Prostate gland (tissue), 2 donors: ENCODE measurements at regions not wholly inside any gene's neighbourhood (a gene's known extent, or its start where the extent isn't known, plus 50 kb on each side); places are given as distances from the start of the nearest gene placed in this dataset.

Source experiments
- DNase-seq: peaks from one replicate; pipeline ENCODE4 v3.0.0-alpha.2; 2019; ENCODE audit warnings: low spot score
- H3K27ac ChIP-seq, 2 donors: fragments of 200-600 bp; sonication (generic); 2 replicates each; pipeline ENCODE4 v1.5.1; 2017 to 2019
- H3K27me3 ChIP-seq: fragments of 200-600 bp; sonication (generic); replicated peaks from 2 replicates; pipeline ENCODE4 v1.5.1; 2019; ENCODE audit not compliant: insufficient read depth
- H3K36me3 ChIP-seq, 2 donors: fragments of 200-600 bp; sonication (generic); 1 replicate in 1 of 2; 2 replicates in 1 of 2; pipeline versions ENCODE4 v1.5.1 to v1.8.1; 2017 to 2019
- H3K4me1 ChIP-seq: fragments of 200-600 bp; sonication (generic); replicated peaks from 2 replicates; pipeline ENCODE4 v1.5.1; 2019
- H3K4me3 ChIP-seq, 2 donors: fragments of 200-600 bp; sonication (generic); 2 replicates each; pipeline ENCODE4 v1.5.1; 2017 to 2019
- H3K9me3 ChIP-seq: fragments of 200-600 bp; sonication (generic); 2 replicates; pipeline ENCODE4 v1.5.1; 2017
- POLR2A ChIP-seq: fragments of 450-650 bp; IDR thresholded peaks from one replicate; pipeline ENCODE4 v1.6.1; 2016; ENCODE audit warnings: antibody characterized with exemption, mild to moderate bottlenecking
- POLR2AphosphoS5 ChIP-seq: sonication (generic); formaldehyde crosslinking; IDR thresholded peaks from one replicate; pipeline ENCODE4 v1.6.1; 2017; ENCODE audit warnings: antibody characterized with exemption
- WGBS: methylation state at CpG from one replicate; pipeline ENCODE4 v1.1.5; 2018; 5-methylcytosine and 5-hydroxymethylcytosine counted together
- intact Hi-C: fragments of 100-400 bp; cut with DNase I; formaldehyde crosslinking; loops from one replicate; pipeline ENCODE4 v1.14.2; 2022
- TF ChIP-seq, protein P1 (sequence below), 4 experiments: fragments of 200-600 bp in 2 of 4; fragments of 450-650 bp in 2 of 4; sonication (generic) in 2 of 4; IDR thresholded peaks; 1 replicate in 3 of 4; 2 replicates in 1 of 4; pipeline ENCODE4 v1.5.1; 2016 to 2019; ENCODE audit warnings: antibody characterized with exemption in 4 of 4, mild to moderate bottlenecking in 2 of 4, moderate library complexity in 2 of 4

DNA sequence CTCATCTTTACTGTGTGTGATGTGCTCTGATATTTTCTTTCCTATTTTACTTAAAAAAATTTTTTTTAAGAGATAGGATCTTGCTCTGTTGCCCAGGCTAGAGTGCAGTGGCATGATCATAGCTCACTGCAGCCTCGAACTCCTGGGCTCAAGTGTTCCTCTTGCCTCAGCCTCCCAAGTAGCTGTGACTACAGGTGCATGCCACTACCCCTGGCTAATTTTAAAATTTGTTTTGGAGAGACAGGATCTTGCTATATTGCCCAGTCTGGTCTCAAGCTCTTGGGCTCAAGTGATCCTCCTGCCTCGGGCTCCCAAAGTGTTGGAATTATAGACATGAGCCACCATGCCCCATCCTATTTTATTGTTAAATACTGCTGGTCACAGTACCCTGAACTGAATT lies 67.4 kb downstream of the FOXD2 start:
- Histone ChIP-seq H3K4me1 (no peaks in the 10 kb centered on the region), H3K27ac (no peak overlapping the region), H3K4me3 (no peak overlapping the region), H3K27me3 (no peaks in the 10 kb centered on the region), H3K36me3 (no peaks in the 10 kb centered on the region), H3K9me3 (no peaks in the 10 kb centered on the region)
- intact Hi-C loops, result loop anchor here (5.0 to 10.0 kb wide), 2 partner anchors 60 to 197 kb away; no protein-coding TSS in a partner anchor
- WGBS, result 86% methylated on average over 2 of the region's 2 CpGs
- no peak for DNase-seq
- TF ChIP-seq, protein P1, sequence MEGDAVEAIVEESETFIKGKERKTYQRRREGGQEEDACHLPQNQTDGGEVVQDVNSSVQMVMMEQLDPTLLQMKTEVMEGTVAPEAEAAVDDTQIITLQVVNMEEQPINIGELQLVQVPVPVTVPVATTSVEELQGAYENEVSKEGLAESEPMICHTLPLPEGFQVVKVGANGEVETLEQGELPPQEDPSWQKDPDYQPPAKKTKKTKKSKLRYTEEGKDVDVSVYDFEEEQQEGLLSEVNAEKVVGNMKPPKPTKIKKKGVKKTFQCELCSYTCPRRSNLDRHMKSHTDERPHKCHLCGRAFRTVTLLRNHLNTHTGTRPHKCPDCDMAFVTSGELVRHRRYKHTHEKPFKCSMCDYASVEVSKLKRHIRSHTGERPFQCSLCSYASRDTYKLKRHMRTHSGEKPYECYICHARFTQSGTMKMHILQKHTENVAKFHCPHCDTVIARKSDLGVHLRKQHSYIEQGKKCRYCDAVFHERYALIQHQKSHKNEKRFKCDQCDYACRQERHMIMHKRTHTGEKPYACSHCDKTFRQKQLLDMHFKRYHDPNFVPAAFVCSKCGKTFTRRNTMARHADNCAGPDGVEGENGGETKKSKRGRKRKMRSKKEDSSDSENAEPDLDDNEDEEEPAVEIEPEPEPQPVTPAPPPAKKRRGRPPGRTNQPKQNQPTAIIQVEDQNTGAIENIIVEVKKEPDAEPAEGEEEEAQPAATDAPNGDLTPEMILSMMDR (IDR thresholded peaks at IDR 0.05), result no peak
- no peak for TF ChIP-seq POLR2AphosphoS5
- no peak for TF ChIP-seq POLR2A

DNA sequence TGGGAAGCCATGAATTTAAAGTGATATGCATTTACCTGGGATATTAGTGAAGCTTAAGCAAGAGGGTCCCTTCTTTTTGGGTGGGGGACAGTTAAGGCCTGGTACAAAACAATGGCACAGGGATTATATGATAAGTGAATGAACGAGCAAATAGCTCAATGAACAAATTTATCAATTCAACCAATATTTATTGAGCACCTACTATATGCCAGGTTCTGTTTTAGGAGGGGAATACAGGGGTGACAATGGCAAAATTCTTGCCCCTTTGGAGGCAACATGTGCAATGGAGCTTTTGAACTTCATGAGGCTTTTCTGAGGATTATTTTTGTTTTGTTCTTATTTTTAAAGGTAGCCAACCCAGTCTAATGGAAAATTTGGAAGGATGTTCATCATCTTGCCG lies 68.2 kb downstream of the FOXD2 start:
- Histone ChIP-seq H3K4me1 (no peaks in the 10 kb centered on the region), H3K27me3 (no peaks in the 10 kb centered on the region), H3K4me3 (no peak overlapping the region), H3K27ac (no peak overlapping the region), H3K9me3 (no peaks in the 10 kb centered on the region), H3K36me3 (no peaks in the 10 kb centered on the region)
- WGBS, result 100% methylated on average over 2 of the region's 2 CpGs
- DNase-seq, result no peak
- intact Hi-C loops, result loop anchor here (5.0 to 10.0 kb wide), 2 partner anchors 61 to 196 kb away; no protein-coding TSS in a partner anchor
- TF ChIP-seq POLR2A (no peak), POLR2AphosphoS5 (no peak)
- TF ChIP-seq, protein P1 (IDR thresholded peaks at IDR 0.05), result no peak

DNA sequence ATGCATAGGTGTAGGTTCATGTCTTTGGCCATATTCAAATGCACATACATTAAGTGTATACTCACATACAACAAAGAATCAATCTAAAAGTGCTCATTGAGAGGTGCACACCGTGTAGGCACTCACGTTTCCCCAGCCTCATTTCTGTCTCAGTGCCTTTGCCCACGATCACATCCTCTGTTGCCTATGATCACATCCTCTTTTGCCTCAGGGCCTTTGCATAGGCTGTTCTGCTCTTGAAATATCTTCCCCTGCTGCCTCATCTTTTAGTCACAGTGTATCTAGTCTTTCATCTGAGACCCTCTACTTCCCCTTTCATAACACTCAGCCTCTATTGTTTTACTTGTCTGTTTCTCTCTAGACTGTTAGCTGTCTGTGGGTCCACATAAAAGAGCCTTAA lies 69.3 kb downstream of the FOXD2 start:
- H3K27me3 ChIP-seq, result no peaks in the 10 kb centered on the region
- WGBS, result 84% methylated on average over 3 of the region's 3 CpGs

DNA sequence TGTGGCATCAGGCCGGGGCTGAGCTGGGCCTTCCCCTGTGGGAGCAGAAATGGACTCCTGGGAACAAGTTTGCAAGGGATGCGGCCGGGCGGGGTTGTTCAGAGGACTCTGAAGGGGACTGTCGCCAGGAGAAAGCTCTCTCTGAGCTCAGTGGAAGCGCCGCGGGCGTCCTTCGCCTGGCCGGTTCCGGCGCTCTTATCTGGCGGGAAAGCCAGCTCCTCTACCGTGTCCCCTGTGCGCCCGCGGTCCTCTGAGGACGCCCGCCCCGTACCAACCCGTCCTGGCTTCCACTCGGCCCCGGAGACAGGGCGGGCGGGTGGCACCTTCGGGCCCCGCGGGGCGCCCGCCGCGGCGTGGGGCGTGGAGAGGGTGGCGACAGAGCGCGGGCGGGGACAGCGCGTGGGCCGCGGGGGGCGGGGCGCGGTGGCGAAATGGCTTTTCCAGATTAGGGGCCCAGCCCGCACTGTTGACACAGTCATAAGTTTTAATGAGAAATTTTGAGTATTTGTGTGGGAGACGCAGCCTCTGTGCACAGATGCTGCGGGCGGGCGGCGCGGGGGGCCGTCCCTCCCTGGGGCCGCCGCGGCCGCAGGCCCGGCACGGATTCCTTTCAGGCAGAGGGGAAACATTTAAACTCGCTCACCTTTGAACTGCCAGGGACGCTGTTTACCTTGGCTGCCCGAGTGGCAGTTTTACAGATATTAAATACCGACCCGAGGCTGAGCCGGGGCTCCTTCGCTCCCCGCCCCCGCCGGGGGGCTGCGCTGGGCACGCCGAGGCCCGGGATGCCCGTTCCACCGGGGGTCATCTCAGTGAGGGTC lies 70.2 kb downstream of the FOXD2 start:
- H3K27me3 ChIP-seq, result no peaks in the 10 kb centered on the region

More for the DNA sequence above, 69.3 kb downstream of the FOXD2 start:
- TF ChIP-seq POLR2A, result no peak
- TF ChIP-seq POLR2AphosphoS5, result no peak
- TF ChIP-seq, protein P1 (IDR thresholded peaks at IDR 0.05), result no peak
- DNase-seq, result no peak
- no peak overlapping the region for H3K4me3 ChIP-seq
- H3K36me3 ChIP-seq, result no peaks in the 10 kb centered on the region
- intact Hi-C loops, result loop anchor here (5.0 to 10.0 kb wide), 2 partner anchors 62 to 195 kb away; no protein-coding TSS in a partner anchor
- H3K9me3 ChIP-seq, result no peaks in the 10 kb centered on the region
- no peaks in the 10 kb centered on the region for H3K4me1 ChIP-seq
- H3K27ac ChIP-seq, result no peak overlapping the region

More for the DNA sequence above, 70.2 kb downstream of the FOXD2 start:
- H3K36me3 ChIP-seq, result no peaks in the 10 kb centered on the region
- 3% methylated on average over 76 of the region's 77 CpGs for WGBS
- TF ChIP-seq, protein P1 (IDR thresholded peaks at IDR 0.05), result no peak
- no peak for TF ChIP-seq POLR2A
- no peak for TF ChIP-seq POLR2AphosphoS5
- no peaks in the 10 kb centered on the region for H3K9me3 ChIP-seq
- no peaks in the 10 kb centered on the region for H3K4me1 ChIP-seq
- H3K27ac ChIP-seq, result peak overlapping the region; percentile 44 to 56
- H3K4me3 ChIP-seq, result peak overlapping the region; percentile 35 to 41
- intact Hi-C loops, result loop anchor here (5.0 to 10.0 kb wide), 2 partner anchors 63 to 194 kb away; no protein-coding TSS in a partner anchor
- DNase-seq, result peak; percentile 27
